PFSK-1 (cell line): ENCODE measurements at regions not wholly inside any gene's neighbourhood (a gene's known extent, or its start where the extent isn't known, plus 50 kb on each side); places are given as distances from the start of the nearest gene placed in this dataset.

ENCODE experiments used
- FOXP2 ChIP-seq: optimal IDR thresholded peaks from 2 replicates; pipeline ENCODE3; 2011; ENCODE audit warnings: borderline replicate concordance, control low read depth, inconsistent platforms; ENCODE audit not compliant: insufficient read depth; ENCODE audit errors: extremely low read length, extremely low read depth
- POLR2AphosphoS5 ChIP-seq: IDR thresholded peaks from 2 replicates; pipeline ENCODE4 v1.6.1; 2012; ENCODE audit warnings: low read depth, mild to moderate bottlenecking, control low read depth, low read length, moderate library complexity
- SIN3A ChIP-seq: IDR thresholded peaks from 2 replicates; pipeline ENCODE4 v1.6.1; 2012; ENCODE audit warnings: mild to moderate bottlenecking, low read length, moderate library complexity, borderline replicate concordance; ENCODE audit not compliant: insufficient read depth
- TAF1 ChIP-seq: IDR thresholded peaks from 2 replicates; pipeline ENCODE4 v1.6.1; 2012; ENCODE audit warnings: low read length, control low read depth, borderline replicate concordance; ENCODE audit not compliant: insufficient read depth
- TF ChIP-seq, protein P1 (sequence below), 2 experiments: IDR thresholded peaks; 2 replicates each; pipeline versions ENCODE4 v1.6.1 to v1.8.0; 2011 to 2012; ENCODE audit warnings: low read depth in 2 of 2, low read length in 2 of 2, control low read depth in 1 of 2, inconsistent platforms in 1 of 2, mild to moderate bottlenecking in 1 of 2, moderate library complexity in 1 of 2; ENCODE audit not compliant: insufficient read depth in 1 of 2

DNA sequence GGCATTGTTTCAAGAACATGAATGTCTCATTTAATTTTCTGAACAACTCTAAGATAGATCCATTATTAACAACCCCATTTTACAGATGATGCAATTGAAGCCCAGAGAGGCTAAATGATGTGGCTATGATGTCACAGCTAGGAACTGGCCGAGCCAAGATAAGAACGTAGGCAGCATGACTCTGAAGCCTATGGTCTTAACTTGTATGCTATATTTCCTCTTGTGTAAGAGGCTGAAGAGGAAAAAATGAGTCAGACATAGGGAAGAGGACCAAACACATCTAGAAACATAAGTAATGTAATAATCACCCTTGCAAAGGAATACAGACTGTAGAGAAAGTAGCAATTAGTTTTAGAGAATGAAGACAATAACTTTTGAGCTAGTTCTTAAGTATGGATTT lies 416.8 kb downstream of the FIGN start:
- TF ChIP-seq SIN3A, result no peak
- no peak for TF ChIP-seq POLR2AphosphoS5
- TF ChIP-seq TAF1, result no peak
- TF ChIP-seq, protein P1, sequence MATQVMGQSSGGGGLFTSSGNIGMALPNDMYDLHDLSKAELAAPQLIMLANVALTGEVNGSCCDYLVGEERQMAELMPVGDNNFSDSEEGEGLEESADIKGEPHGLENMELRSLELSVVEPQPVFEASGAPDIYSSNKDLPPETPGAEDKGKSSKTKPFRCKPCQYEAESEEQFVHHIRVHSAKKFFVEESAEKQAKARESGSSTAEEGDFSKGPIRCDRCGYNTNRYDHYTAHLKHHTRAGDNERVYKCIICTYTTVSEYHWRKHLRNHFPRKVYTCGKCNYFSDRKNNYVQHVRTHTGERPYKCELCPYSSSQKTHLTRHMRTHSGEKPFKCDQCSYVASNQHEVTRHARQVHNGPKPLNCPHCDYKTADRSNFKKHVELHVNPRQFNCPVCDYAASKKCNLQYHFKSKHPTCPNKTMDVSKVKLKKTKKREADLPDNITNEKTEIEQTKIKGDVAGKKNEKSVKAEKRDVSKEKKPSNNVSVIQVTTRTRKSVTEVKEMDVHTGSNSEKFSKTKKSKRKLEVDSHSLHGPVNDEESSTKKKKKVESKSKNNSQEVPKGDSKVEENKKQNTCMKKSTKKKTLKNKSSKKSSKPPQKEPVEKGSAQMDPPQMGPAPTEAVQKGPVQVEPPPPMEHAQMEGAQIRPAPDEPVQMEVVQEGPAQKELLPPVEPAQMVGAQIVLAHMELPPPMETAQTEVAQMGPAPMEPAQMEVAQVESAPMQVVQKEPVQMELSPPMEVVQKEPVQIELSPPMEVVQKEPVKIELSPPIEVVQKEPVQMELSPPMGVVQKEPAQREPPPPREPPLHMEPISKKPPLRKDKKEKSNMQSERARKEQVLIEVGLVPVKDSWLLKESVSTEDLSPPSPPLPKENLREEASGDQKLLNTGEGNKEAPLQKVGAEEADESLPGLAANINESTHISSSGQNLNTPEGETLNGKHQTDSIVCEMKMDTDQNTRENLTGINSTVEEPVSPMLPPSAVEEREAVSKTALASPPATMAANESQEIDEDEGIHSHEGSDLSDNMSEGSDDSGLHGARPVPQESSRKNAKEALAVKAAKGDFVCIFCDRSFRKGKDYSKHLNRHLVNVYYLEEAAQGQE (IDR thresholded peaks at IDR 0.05; ENCODE audit: insufficient read depth in 1 of 2, low read depth in 2 of 2, low read length in 2 of 2), result no peak

DNA sequence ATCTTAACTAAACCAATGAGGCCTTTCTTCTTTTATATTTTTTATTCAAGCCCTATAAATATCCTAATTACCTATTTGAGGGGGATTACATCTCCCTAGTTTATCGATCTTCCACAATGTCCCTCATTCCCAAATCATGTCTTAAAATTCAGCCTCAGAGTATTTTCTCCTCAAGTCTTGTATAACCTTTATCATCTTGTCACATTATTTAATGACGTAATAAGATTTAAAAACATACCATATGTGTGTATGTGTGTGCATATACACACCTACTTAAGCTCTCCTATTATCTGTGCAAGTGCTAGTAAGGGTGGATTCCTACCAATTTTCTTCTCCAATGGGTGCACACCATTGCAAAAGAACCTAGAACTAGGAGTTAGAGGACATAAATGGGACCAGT lies 421.1 kb downstream of the FIGN start:
- TF ChIP-seq, protein P1 (IDR thresholded peaks at IDR 0.05; ENCODE audit: insufficient read depth in 1 of 2, low read depth in 2 of 2, low read length in 2 of 2), result no peak
- TF ChIP-seq SIN3A (no peak), POLR2AphosphoS5 (no peak), TAF1 (no peak), FOXP2 (no peak)

DNA sequence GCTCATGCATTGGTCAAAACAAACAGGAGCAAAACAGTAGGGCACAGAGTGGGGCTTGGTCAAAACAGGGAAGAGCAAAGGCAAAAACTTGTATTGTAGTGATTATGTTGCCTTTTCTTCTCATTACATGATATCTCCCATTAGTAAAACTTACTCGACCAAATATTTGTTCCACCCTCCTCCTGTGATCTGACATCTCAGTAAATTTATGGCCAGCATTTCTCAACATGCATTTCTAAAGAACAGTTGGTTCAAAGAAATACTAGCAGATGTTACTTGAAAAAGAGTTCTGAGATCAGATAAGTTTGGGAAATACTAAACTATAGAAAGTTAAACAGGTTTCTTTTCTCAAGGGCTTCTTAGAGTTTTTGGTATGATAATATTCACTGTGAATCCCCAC lies 423.1 kb downstream of the FIGN start:
- TF ChIP-seq, protein P1 (IDR thresholded peaks at IDR 0.05; ENCODE audit: insufficient read depth in 1 of 2, low read depth in 2 of 2, low read length in 2 of 2), result no peak
- TF ChIP-seq POLR2AphosphoS5, result no peak
- TF ChIP-seq FOXP2, result no peak
- no peak for TF ChIP-seq TAF1
- TF ChIP-seq SIN3A, result no peak

DNA sequence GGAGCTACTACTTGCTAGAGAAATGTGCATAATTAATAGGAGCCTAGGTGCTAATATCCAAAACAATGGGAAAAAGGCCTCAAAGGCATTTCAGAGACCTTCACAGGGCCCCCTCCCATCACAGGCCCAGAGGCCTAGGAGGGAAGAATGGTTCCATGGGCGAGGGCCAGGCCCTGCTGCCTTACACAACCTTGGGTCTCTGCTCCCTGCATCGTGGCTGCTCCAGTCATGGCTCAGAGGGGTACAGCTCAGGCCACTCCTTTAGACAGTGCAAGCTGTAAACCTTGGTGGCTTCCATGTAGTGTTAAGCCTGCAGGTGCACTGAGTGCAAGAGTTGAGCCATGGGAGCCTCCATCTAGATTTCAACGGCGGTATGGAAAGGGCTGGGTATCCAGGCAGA lies 429.2 kb downstream of the FIGN start:
- TF ChIP-seq SIN3A (no peak), TAF1 (no peak), FOXP2 (no peak), POLR2AphosphoS5 (no peak)
- TF ChIP-seq, protein P1 (IDR thresholded peaks at IDR 0.05; ENCODE audit: insufficient read depth in 1 of 2, low read depth in 2 of 2, low read length in 2 of 2), result no peak

DNA sequence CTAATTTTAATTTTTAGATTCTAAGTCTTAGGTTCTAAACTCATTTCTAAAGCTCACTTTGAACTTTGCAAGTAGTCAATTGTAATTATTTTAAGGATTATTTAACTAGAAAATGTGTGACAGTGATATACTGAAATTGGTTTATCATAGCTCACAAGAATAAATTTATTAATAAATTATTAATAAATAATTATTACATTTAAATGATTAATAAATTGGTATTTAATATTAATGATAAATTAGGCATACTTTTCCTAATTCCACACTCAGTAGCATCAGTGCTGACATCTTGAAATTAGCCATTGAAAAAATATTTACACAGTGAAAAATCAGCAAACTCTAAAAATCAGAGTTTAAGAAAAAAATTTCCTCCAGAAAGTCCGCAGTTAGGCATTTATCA lies 433.7 kb downstream of the FIGN start:
- TF ChIP-seq, protein P1 (IDR thresholded peaks at IDR 0.05; ENCODE audit: insufficient read depth in 1 of 2, low read depth in 2 of 2, low read length in 2 of 2), result no peak
- TF ChIP-seq SIN3A, result no peak
- no peak for TF ChIP-seq FOXP2
- TF ChIP-seq POLR2AphosphoS5, result no peak
- no peak for TF ChIP-seq TAF1
